ENCODE measurements at regions not wholly inside any gene's neighbourhood (a gene's known extent, or its start where the extent isn't known, plus 50 kb on each side); places are given as distances from the start of the nearest gene placed in this dataset.

- FAIRE-seq (no peak), DNase-seq (ENCODE audit: low read depth, low spot score) (no peak)
- no peaks in the 10 kb centered on the region for H3K9me3 ChIP-seq (ENCODE audit: control insufficient read depth, low read depth, low read length)
- H3K36me3 ChIP-seq (ENCODE audit: control insufficient read depth in 2 of 2, extremely low read depth in 1 of 2, insufficient read depth in 2 of 2, low read length in 2 of 2) = no peaks in the 10 kb centered on the region
- no peak for TF ChIP-seq CTCF (optimal IDR thresholded peaks at IDR 0.05 in 1 of 3, IDR thresholded peaks at IDR 0.05 in 1 of 3, conservative IDR thresholded peaks at IDR 0.05 in 1 of 3; ENCODE audit: extremely low read depth in 1 of 3, insufficient read depth in 2 of 3, low read length in 3 of 3)
- no peak for TF ChIP-seq EZH2 (IDR thresholded peaks at IDR 0.05; ENCODE audit: low read length)
- H3K4me2 ChIP-seq (ENCODE audit: control insufficient read depth, extremely low read depth, insufficient read depth, low read depth, low read length) = no peak overlapping the region
- H3K27me3 ChIP-seq (ENCODE audit: control insufficient read depth, extremely low read depth, insufficient read depth, low read length) = no peaks in the 10 kb centered on the region
- dilution Hi-C loops (cut with MboI; ENCODE audit: extremely low pct_ligation_motif_present, low sequenced_read_pairs) = no loop called here
- no peak overlapping the region for H3K4me3 ChIP-seq (ENCODE audit: control insufficient read depth in 2 of 3, extremely low read depth in 1 of 3, insufficient read depth in 2 of 3, low read depth in 1 of 3, low read length in 3 of 3)
- no peaks in the 10 kb centered on the region for H4K20me1 ChIP-seq (ENCODE audit: control insufficient read depth, extremely low read depth, insufficient read depth, low read length)
- no peaks in the 10 kb centered on the region for H3K79me2 ChIP-seq (ENCODE audit: control insufficient read depth, insufficient read depth, low read length)
- H2AFZ ChIP-seq (ENCODE audit: control insufficient read depth, low read length) = no peak overlapping the region
- H3K4me1 ChIP-seq (ENCODE audit: control insufficient read depth, extremely low read depth, insufficient read depth, low read length) = no peaks in the 10 kb centered on the region
- no peak overlapping the region for H3K9ac ChIP-seq (ENCODE audit: control insufficient read depth, extremely low read depth, insufficient read depth, low read length)
- no peaks in the 10 kb centered on the region for H3K9me1 ChIP-seq (ENCODE audit: control insufficient read depth, extremely low read depth, insufficient read depth, low read length)
- H3K27ac ChIP-seq (ENCODE audit: control insufficient read depth, insufficient read depth, low read length) = no peak overlapping the region
Measured at GRCh38 chr12:84605983-84606382, 306.6 kb downstream of the SLC6A15 start.

- H3K4me3 ChIP-seq (ENCODE audit: control insufficient read depth in 2 of 3, extremely low read depth in 1 of 3, insufficient read depth in 2 of 3, low read depth in 1 of 3, low read length in 3 of 3) = no peak overlapping the region
- H4K20me1 ChIP-seq (ENCODE audit: control insufficient read depth, extremely low read depth, insufficient read depth, low read length) = no peaks in the 10 kb centered on the region
- no peak for FAIRE-seq
- H3K9ac ChIP-seq (ENCODE audit: control insufficient read depth, extremely low read depth, insufficient read depth, low read length) = no peak overlapping the region
- no peaks in the 10 kb centered on the region for H3K79me2 ChIP-seq (ENCODE audit: control insufficient read depth, insufficient read depth, low read length)
- H3K9me3 ChIP-seq (ENCODE audit: control insufficient read depth, low read depth, low read length) = no peaks in the 10 kb centered on the region
- TF ChIP-seq CTCF (optimal IDR thresholded peaks at IDR 0.05 in 1 of 3, IDR thresholded peaks at IDR 0.05 in 1 of 3, conservative IDR thresholded peaks at IDR 0.05 in 1 of 3; ENCODE audit: extremely low read depth in 1 of 3, insufficient read depth in 2 of 3, low read length in 3 of 3) = no peak
- no peak for TF ChIP-seq EZH2 (IDR thresholded peaks at IDR 0.05; ENCODE audit: low read length)
- H3K4me1 ChIP-seq (ENCODE audit: control insufficient read depth, extremely low read depth, insufficient read depth, low read length) = no peaks in the 10 kb centered on the region
- no peak for DNase-seq (ENCODE audit: low read depth, low spot score)
- no peaks in the 10 kb centered on the region for H3K36me3 ChIP-seq (ENCODE audit: control insufficient read depth in 2 of 2, extremely low read depth in 1 of 2, insufficient read depth in 2 of 2, low read length in 2 of 2)
- no peaks in the 10 kb centered on the region for H3K27me3 ChIP-seq (ENCODE audit: control insufficient read depth, extremely low read depth, insufficient read depth, low read length)
- H3K4me2 ChIP-seq (ENCODE audit: control insufficient read depth, extremely low read depth, insufficient read depth, low read depth, low read length) = no peak overlapping the region
- dilution Hi-C loops (cut with MboI; ENCODE audit: extremely low pct_ligation_motif_present, low sequenced_read_pairs) = no loop called here
- H2AFZ ChIP-seq (ENCODE audit: control insufficient read depth, low read length) = no peak overlapping the region
- no peaks in the 10 kb centered on the region for H3K9me1 ChIP-seq (ENCODE audit: control insufficient read depth, extremely low read depth, insufficient read depth, low read length)
- H3K27ac ChIP-seq (ENCODE audit: control insufficient read depth, insufficient read depth, low read length) = no peak overlapping the region
Measured at GRCh38 chr12:84604551-84604950, 308.0 kb downstream of the SLC6A15 start.

All from keratinocyte (primary cell).